Endothelial cell of umbilical vein (primary cell): ENCODE measurements at regions not wholly inside any gene's neighbourhood (a gene's known extent, or its start where the extent isn't known, plus 50 kb on each side); places are given as distances from the start of the nearest gene placed in this dataset.

Experiments used
- BruUV-seq: library from RNA; stranded (reverse); fragments of 400-500 nt; replicated peaks from 2 replicates; lab custom pipeline; 2021; lab: Mats Ljungman, UMichigan
- CTCF ChIA-PET: fragments of 300-600, 350-600 bp; sonication (Branson Sonifier 250); formaldehyde crosslinking; loops from one replicate; lab custom pipeline; 2021; ENCODE audit warnings: antibody characterized with exemption, inconsistent platforms; lab: Charles Lee
- POLR2A ChIA-PET: fragments of 300-600, 350-600 bp; sonication (Branson Sonifier 250); formaldehyde crosslinking; loops from one replicate; lab custom pipeline; 2021; ENCODE audit warnings: antibody characterized with exemption, inconsistent platforms; lab: Charles Lee
- DNase-seq: peaks from one replicate; pipeline ENCODE4 v3.0.0-alpha.2; 2011; ENCODE audit warnings: low read depth, low spot score
- FAIRE-seq: peaks from 2 replicates; lab custom pipeline; 2011; peaks lifted over from hg19 to GRCh38; lab: Jason Lieb, UNC
- H2AFZ ChIP-seq: 2 replicates; pipeline ENCODE4 v1.6.0; 2012; ENCODE audit warnings: low read depth, low read length, control low read depth, inconsistent platforms
- H3K27ac ChIP-seq: 2 replicates; pipeline ENCODE4 v1.5.1; 2011; ENCODE audit warnings: low read depth, mild to moderate bottlenecking, control low read depth, low read length, moderate library complexity; ENCODE audit not compliant: insufficient read depth
- H3K27me3 ChIP-seq, 2 experiments: 2 replicates each; pipeline versions ENCODE4 v1.6.0 to v1.6.1; 2011; ENCODE audit warnings: low read length in 2 of 2, mixed read lengths in 1 of 2; ENCODE audit not compliant: control insufficient read depth in 2 of 2, insufficient read depth in 2 of 2
- H3K36me3 ChIP-seq, 2 experiments: 2 replicates in 1 of 2; 3 replicates in 1 of 2; pipeline ENCODE4 v1.5.1; 2011; ENCODE audit warnings: low read length in 2 of 2, mild to moderate bottlenecking in 1 of 2, moderate library complexity in 1 of 2; ENCODE audit not compliant: control insufficient read depth in 2 of 2, insufficient read depth in 2 of 2; ENCODE audit errors: extremely low read depth in 1 of 2
- H3K4me1 ChIP-seq: 3 replicates; pipeline ENCODE4 v1.5.1; 2011; ENCODE audit warnings: mild to moderate bottlenecking, low read length; ENCODE audit not compliant: control insufficient read depth, insufficient read depth; ENCODE audit errors: extremely low read depth
- H3K4me2 ChIP-seq: 2 replicates; pipeline ENCODE4 v1.6.1; 2011; ENCODE audit warnings: low read length, control low read depth, mixed read lengths; ENCODE audit not compliant: insufficient read depth
- H3K4me3 ChIP-seq, 3 experiments: fragments of 200-600 bp in 1 of 3; sonication (generic), shearing (Covaris generic) in 1 of 3; replicated peaks in 1 of 3; 2 replicates each; pipeline ENCODE4 v1.5.1; 2011 to 2016; ENCODE audit warnings: control low read depth in 3 of 3, low read length in 3 of 3, mild to moderate bottlenecking in 2 of 3, inconsistent platforms in 1 of 3, low read depth in 1 of 3, moderate library complexity in 1 of 3; ENCODE audit not compliant: insufficient read depth in 1 of 3
- H3K79me2 ChIP-seq: 2 replicates; pipeline ENCODE4 v1.6.0; 2012; ENCODE audit warnings: low read length, inconsistent platforms; ENCODE audit not compliant: control insufficient read depth, insufficient read depth
- H3K9ac ChIP-seq: replicated peaks from 2 replicates; pipeline ENCODE3; 2011; ENCODE audit warnings: low read length, control low read depth; ENCODE audit not compliant: insufficient read depth; ENCODE audit errors: extremely low read depth
- H3K9me1 ChIP-seq: replicated peaks from 3 replicates; pipeline ENCODE4 v1.6.0; 2011; ENCODE audit warnings: mild to moderate bottlenecking, low read length; ENCODE audit not compliant: control insufficient read depth, insufficient read depth; ENCODE audit errors: extremely low read depth
- H3K9me3 ChIP-seq: replicated peaks from 2 replicates; pipeline ENCODE4 v1.5.1; 2012; ENCODE audit warnings: low read length, inconsistent platforms; ENCODE audit not compliant: control insufficient read depth, insufficient read depth
- H4K20me1 ChIP-seq: replicated peaks from 2 replicates; pipeline ENCODE3; 2011; ENCODE audit warnings: mild to moderate bottlenecking, low read length; ENCODE audit not compliant: control insufficient read depth, insufficient read depth; ENCODE audit errors: extremely low read depth
- EZH2 ChIP-seq: IDR thresholded peaks from 2 replicates; pipeline ENCODE4 v1.6.1; 2012; ENCODE audit warnings: borderline replicate concordance, low read depth, mild to moderate bottlenecking, moderate library complexity, low read length, inconsistent platforms; ENCODE audit not compliant: severe bottlenecking
- FOS ChIP-seq: IDR thresholded peaks from 2 replicates; pipeline ENCODE4 v1.6.1; 2011; ENCODE audit warnings: mild to moderate bottlenecking, low read length, moderate library complexity, borderline replicate concordance; ENCODE audit not compliant: insufficient read depth
- GATA2 ChIP-seq: IDR thresholded peaks from 2 replicates; pipeline ENCODE4 v1.7.0; 2011; ENCODE audit warnings: low read depth, mild to moderate bottlenecking, moderate library complexity, mixed read lengths, low read length; ENCODE audit not compliant: insufficient read length, insufficient read depth
- JUN ChIP-seq: IDR thresholded peaks from 2 replicates; pipeline ENCODE4 v1.6.1; 2011; ENCODE audit warnings: borderline replicate concordance, low read depth; ENCODE audit not compliant: insufficient read length, insufficient read depth
- MYC ChIP-seq: IDR thresholded peaks from one replicate; pipeline ENCODE4 v1.6.1; 2011; ENCODE audit warnings: mild to moderate bottlenecking, low read depth, low read length
- POLR2A ChIP-seq: IDR thresholded peaks from 2 replicates; pipeline ENCODE4 v1.6.1; 2012; ENCODE audit warnings: low read depth, mild to moderate bottlenecking, control low read depth, low read length
- POLR2AphosphoS5 ChIP-seq: IDR thresholded peaks from 2 replicates; pipeline ENCODE4 v1.6.1; 2012; ENCODE audit warnings: low read depth, mild to moderate bottlenecking, control low read depth, low read length, moderate library complexity; ENCODE audit not compliant: insufficient read depth
- dilution Hi-C: fragments of 300-500 bp; cut with MboI; formaldehyde crosslinking; loops from one replicate; pipeline ENCODE4 v1.15.0; 2019; ENCODE audit warnings: low sequenced_read_pairs; ENCODE audit not compliant: extremely low pct_ligation_motif_present
- intact Hi-C: fragments of 100-400 bp; cut with micrococcal nuclease; formaldehyde crosslinking; loops from one replicate; pipeline ENCODE4 v1.10.0; 2022
- TF ChIP-seq, protein P1 (sequence below): IDR thresholded peaks from 2 replicates; pipeline ENCODE4 v1.6.1; 2011; ENCODE audit not compliant: insufficient read depth, insufficient read length
- TF ChIP-seq, protein P2 (sequence below), 2 donors: IDR thresholded peaks; 1 replicate in 1 of 2; 2 replicates in 1 of 2; pipeline ENCODE4 v1.5.1; 2011; ENCODE audit warnings: low read length in 2 of 2, mild to moderate bottlenecking in 2 of 2, moderate library complexity in 2 of 2, control low read depth in 1 of 2, inconsistent platforms in 1 of 2, low read depth in 1 of 2; ENCODE audit not compliant: insufficient read depth in 1 of 2; ENCODE audit errors: extremely low read depth in 1 of 2

DNA sequence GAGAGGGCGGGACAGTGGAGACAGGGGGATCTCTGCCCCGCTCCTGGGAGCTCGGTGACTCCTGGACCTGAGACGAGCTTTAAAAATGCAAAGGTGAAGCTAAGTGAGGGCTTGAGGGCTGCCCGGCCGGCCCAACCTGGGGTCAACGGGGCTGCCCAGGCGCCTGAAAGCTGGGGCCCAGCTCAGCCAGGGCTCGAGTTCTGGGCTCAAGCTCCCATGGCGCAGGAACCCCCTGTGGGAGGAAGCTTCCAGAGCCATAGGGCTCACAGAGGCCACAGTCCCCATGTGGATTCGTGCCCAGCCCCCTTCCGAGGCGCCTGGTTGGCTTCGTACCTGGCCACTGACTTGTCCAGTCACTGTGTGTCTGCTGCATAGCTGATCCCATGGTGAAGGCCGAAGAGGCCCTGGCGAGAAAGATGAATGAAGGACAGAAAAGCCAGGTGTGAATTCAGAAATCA lies 75.8 kb upstream of the GSE1 start:
- no TSS peak for BruUV-seq
- ChIA-PET POLR2A (no interaction called here), CTCF (interaction anchor here (1.5 to 4.0 kb wide), 4 partner anchors 8 to 26 kb away, joined by 4 to 15 read pairs (median 7); no protein-coding TSS in a partner anchor)
- dilution Hi-C loops = no loop called here
- H3K79me2 ChIP-seq = no peaks in the 10 kb centered on the region
- H3K27ac ChIP-seq = no peak overlapping the region
- intact Hi-C loops = no loop called here
- no peak for FAIRE-seq
- no peaks in the 10 kb centered on the region for H4K20me1 ChIP-seq
- H3K4me3 ChIP-seq = no peak overlapping the region
- H3K4me1 ChIP-seq = peaks cover 3% of the 10 kb centered on the region
- TF ChIP-seq, protein P1, sequence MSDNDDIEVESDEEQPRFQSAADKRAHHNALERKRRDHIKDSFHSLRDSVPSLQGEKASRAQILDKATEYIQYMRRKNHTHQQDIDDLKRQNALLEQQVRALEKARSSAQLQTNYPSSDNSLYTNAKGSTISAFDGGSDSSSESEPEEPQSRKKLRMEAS = no peak
- TF ChIP-seq MYC (no peak), FOS (no peak), POLR2A (no peak), EZH2 (no peak), JUN (no peak), GATA2 (no peak), POLR2AphosphoS5 (no peak)
- TF ChIP-seq, protein P2, sequence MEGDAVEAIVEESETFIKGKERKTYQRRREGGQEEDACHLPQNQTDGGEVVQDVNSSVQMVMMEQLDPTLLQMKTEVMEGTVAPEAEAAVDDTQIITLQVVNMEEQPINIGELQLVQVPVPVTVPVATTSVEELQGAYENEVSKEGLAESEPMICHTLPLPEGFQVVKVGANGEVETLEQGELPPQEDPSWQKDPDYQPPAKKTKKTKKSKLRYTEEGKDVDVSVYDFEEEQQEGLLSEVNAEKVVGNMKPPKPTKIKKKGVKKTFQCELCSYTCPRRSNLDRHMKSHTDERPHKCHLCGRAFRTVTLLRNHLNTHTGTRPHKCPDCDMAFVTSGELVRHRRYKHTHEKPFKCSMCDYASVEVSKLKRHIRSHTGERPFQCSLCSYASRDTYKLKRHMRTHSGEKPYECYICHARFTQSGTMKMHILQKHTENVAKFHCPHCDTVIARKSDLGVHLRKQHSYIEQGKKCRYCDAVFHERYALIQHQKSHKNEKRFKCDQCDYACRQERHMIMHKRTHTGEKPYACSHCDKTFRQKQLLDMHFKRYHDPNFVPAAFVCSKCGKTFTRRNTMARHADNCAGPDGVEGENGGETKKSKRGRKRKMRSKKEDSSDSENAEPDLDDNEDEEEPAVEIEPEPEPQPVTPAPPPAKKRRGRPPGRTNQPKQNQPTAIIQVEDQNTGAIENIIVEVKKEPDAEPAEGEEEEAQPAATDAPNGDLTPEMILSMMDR (IDR thresholded peaks at IDR 0.05; ENCODE audit: extremely low read depth in 1 of 2, insufficient read depth in 1 of 2, low read depth in 1 of 2, low read length in 2 of 2) = no peak
- H3K9me3 ChIP-seq = no peaks in the 10 kb centered on the region
- no peak for DNase-seq
- H2AFZ ChIP-seq = no peak overlapping the region
- H3K27me3 ChIP-seq = no peaks in the 10 kb centered on the region
- H3K9me1 ChIP-seq = no peaks in the 10 kb centered on the region
- H3K4me2 ChIP-seq = no peak overlapping the region
- H3K36me3 ChIP-seq = no peaks in the 10 kb centered on the region
- no peak overlapping the region for H3K9ac ChIP-seq
